GM18505 (cell line): ENCODE measurements at regions not wholly inside any gene's neighbourhood (a gene's known extent, or its start where the extent isn't known, plus 50 kb on each side); places are given as distances from the start of the nearest gene placed in this dataset.
"Not testable (repeated sequence)": the region's sequence is repeated elsewhere in the genome, so short reads cannot be mapped to it uniquely, and the experiment has no call there.

Experiments used
- ATAC-seq: cut with Tn5 transposase; IDR thresholded peaks from one replicate; pipeline ENCODE4 v1.9.1; 2021; ENCODE audit not compliant: unreplicated experiment
- POLR2A ChIP-seq: IDR thresholded peaks from 4 replicates; pipeline ENCODE4 v1.6.1; 2011; ENCODE audit warnings: borderline replicate concordance; ENCODE audit not compliant: insufficient read depth, insufficient read length; ENCODE audit errors: extremely low read depth

DNA sequence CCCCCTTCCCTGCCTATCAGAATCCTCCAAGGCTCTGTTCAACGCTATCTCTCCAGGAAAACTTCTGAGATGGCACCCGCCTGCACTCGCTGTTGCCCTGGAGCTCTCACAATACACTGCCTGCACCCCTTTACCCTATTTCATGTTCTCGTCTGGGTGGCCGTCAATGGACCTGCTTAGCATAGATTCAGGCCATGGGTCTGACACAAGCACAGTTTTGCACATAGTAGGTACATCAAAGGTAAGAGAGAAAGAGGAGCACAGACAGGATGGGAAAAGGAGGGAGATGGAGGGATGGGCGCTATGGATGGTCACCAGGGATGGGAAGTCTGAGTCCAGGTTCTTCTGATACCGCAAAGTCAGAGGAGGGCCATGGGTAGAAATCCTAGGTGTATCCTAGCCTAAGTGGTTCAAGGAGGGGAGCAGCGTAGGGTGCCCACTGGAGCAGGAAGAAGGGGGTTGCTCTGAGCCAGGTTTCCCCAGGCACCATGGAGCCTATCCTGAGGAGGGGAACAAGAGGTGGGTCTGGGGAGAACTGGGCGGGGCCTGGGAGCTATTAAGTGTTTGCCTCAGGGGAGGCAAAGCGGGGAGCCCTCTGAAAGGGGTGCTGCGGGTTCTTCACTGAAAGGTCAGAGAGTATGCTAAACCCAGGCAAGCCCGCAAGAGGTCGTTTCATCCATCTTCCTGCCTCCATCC is 89.3 kb downstream of the MRPL14 start:
- no peak for ATAC-seq
- no peak for TF ChIP-seq POLR2A

- ATAC-seq: not testable (repeated sequence)
These were observed 90.0 kb downstream of the MRPL14 start for GRCh38 chr6:44037276-44037675.

GRCh38 chr6:44036699-44037101 is 90.6 kb downstream of the MRPL14 start:
- no peak for ATAC-seq

DNA sequence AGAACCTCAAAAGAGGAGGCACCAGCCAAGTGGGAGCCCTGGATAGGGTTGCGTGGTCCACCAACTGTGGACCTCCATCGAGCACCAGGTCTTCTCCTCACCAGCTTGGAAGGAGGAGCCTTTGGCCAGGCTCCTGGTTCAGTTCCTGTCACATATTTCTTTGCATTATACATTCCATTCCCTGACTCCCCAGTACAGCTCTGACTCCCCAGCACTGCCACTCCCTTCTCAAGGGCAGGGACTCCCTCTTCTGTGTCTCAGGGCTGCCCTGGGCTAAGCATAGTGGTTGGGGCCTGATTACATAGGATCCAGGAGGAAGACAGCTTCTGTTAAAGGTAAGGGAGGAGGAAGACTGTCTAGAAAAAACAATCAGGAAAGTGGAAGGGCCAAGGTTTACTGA is 91.1 kb downstream of the MRPL14 start:
- no peak for TF ChIP-seq POLR2A
- no peak for ATAC-seq

More at GRCh38 chr6:44036699-44037101, 90.6 kb downstream of the MRPL14 start:
- TF ChIP-seq POLR2A: no peak

DNA sequence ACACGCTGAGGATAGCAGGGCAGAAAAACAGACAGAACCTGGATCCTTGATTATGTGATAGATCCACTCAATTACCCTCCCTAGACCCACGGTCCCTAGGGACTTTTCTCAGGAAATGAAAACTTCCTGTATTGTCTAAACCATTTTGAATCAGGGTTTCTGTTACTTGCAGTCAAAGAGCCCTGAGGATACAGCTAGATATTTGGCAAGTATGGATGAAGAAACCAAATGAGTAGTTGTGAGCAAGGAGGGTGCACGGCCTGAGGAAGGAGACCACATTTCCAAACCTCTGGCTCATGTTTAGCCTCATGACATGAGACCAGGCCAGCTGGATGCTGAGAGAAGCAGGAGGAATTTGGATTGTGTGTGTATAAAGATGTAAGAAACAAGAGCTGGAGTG is 91.6 kb downstream of the MRPL14 start:
- no peak for ATAC-seq
- TF ChIP-seq POLR2A: no peak

DNA sequence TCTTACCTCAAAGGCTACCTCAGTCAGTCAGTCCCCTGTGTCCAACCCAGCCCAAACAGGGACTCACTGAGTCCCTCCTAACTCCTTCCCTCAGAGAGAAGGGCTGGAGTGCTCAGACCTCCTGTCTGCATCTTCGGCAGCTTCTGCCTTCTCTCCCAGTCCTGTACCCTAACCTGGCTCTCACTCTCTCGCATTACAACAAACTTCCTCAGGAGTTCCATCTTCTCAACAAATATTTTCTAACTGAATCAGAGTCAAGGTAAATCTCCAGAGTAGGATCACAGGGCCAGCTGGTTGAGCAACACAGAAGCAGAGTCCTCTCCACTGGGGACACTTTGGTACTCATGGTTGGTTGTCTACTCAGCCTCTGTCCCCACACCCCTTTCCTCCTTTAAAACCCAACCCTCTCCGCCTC is 92.3 kb downstream of the MRPL14 start:
- ATAC-seq: no peak
- no peak for TF ChIP-seq POLR2A

- ATAC-seq: no peak
- no peak for TF ChIP-seq POLR2A
These were observed 92.8 kb downstream of the MRPL14 start for GRCh38 chr6:44034391-44034861.

- ATAC-seq: no peak
- TF ChIP-seq POLR2A: no peak
These were observed 96.3 kb downstream of the MRPL14 start for GRCh38 chr6:44030812-44031454.

DNA sequence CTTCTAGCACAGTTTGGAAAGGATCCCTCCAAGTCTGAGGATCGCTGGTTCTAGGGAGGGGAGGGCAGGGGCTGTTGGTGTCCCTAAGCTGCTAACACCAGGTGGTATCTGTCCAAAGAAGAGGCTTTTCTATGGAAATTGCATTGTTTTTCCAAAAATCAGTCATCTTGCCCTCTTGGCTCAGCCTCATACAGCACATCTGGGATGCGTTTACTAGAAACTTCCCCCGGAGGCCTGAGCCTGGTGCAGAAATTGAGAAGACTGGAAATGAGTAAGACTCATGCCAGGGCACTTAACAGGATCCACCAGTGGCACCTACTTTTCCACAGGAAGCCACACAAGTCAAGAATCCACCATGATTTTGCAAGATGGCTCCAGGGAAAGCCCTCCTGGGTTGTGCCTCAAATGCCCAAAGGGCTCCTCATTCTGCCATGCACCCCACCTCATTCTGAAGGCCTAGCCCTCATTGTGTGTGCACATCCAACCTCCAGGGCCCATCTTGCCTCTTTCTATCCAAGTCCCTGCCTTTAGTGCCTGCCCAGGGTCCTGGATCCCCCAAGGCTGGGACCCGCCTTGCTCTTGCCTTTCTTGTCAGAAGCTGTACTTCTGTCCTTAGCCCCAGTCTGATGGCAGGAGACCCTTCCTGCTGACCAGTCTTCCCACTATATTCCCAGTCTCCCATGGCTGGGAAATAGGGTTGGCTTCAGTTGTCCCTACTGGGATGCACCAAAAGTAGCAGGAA is 97.6 kb downstream of the MRPL14 start:
- ATAC-seq: no peak
- no peak for TF ChIP-seq POLR2A

GRCh38 chr6:44028789-44029310 is 98.4 kb downstream of the MRPL14 start:
- no peak for ATAC-seq
- TF ChIP-seq POLR2A: no peak

- TF ChIP-seq POLR2A: no peak
- ATAC-seq: no peak
These were observed 102.0 kb downstream of the MRPL14 start for GRCh38 chr6:44025226-44025625.

- ATAC-seq: no peak
- TF ChIP-seq POLR2A: no peak
These were observed 102.6 kb downstream of the MRPL14 start for GRCh38 chr6:44024574-44025219.

DNA sequence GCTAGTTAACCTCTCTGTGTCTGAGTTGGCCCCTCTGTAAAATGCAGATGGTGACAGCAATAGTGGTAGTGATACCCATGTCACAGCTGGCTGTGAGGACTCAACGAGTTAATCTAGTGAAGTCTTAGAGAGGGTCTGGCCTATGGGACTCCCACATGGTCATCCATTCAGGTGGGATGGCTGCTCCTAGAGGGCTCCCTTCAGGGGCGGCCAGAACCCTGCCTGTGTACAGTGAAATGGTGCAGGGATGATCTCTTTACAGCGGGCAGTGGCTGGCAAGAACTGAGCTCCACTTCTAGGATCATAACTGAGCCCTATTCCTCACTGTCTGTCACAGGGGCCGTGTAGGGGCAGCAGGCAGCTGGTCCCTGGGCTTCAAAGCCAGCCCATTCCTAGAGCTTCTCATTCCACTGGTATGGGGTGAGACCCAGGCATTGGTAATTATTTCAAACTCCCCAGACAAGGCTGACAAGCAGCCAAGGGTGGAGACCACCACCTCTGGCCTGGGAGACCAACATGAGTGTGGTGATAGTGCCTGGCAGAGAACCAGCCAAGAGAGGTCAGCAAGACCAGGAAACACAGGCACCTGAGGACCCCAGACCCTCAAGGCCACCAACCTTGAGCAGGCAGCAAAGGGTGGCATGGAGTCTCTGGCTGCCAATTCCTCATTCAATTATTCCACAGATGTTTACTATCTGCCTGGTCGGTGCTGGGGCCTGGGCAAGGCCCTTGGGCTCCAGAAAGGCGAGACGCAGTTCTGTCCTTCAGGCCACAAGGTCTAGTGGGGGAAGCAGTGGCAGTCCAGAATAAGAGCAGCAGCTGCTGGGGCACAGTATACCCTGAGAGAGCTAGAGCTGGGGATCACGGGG is 103.4 kb downstream of the MRPL14 start:
- ATAC-seq: no peak
- TF ChIP-seq POLR2A: no peak
